OCI-LY3 (cell line): ENCODE measurements at regions not wholly inside any gene's neighbourhood (a gene's known extent, or its start where the extent isn't known, plus 50 kb on each side); places are given as distances from the start of the nearest gene placed in this dataset.

Experiments
- CTCF ChIP-seq: fragments of 200-600, 300-600 bp; sonication (generic); IDR thresholded peaks from 2 replicates; pipeline ENCODE4 v1.5.1; 2014; ENCODE audit warnings: antibody characterized with exemption, low read length, low read depth
- EZH2phosphoT487 ChIP-seq: fragments of 200-600 bp; shearing (Covaris generic); IDR thresholded peaks from 2 replicates; pipeline ENCODE4 v1.6.1; 2018; ENCODE audit warnings: antibody characterized with exemption, mixed run types, low read depth

- TF ChIP-seq CTCF (no peak), EZH2phosphoT487 (no peak)
These were observed 296.6 kb downstream of the PLOD2 start for GRCh38 chr3:145864336-145864735.
